GM12892 (cell line): ENCODE measurements at regions not wholly inside any gene's neighbourhood (a gene's known extent, or its start where the extent isn't known, plus 50 kb on each side); places are given as distances from the start of the nearest gene placed in this dataset.

Experiments
- POLR2A ChIP-seq: IDR thresholded peaks from 2 replicates; pipeline ENCODE4 v1.6.1; 2011; ENCODE audit warnings: low read depth, low read length, control low read depth
- POLR2AphosphoS5 ChIP-seq: IDR thresholded peaks from 2 replicates; pipeline ENCODE4 v1.6.1; 2011; ENCODE audit warnings: low read depth, low read length, control low read depth
- TAF1 ChIP-seq: IDR thresholded peaks from 2 replicates; pipeline ENCODE4 v1.6.1; 2011; ENCODE audit warnings: low read depth, mild to moderate bottlenecking, control low read depth, low read length, borderline replicate concordance

DNA sequence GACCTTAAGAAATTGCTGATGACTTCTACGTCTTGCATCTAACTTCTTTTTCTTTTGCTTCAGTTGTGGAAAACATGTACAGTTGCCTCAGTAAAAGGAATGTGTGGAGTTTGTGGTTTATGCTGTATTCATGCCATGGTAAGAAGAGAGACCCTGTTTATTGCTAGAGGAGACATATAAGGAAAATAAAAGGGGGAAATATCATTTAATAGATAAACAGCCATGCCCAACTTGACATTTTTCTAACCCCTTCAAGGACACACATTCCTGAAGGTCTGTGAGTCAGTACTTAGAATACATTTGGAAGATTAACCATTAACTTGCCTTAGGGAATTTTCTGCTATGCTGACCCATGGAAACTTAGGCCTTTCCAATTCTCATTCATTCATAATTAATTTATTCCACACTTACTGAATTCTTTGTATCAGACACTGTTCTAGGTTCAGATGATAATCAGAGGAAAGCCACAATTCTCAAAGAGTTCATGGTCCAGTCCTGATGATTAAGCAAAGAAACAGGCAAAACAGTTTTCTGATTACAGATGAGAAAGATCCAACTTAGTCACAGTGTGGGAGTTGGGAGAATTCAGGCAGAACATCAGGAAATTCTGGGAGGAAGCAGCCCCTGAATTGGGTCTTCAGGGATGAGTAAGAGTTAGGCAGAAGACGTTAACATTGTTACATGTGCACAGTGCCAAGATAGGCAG lies 329.8 kb upstream of the RASGRP1 start:
- no peak for TF ChIP-seq POLR2AphosphoS5
- no peak for TF ChIP-seq POLR2A
- TF ChIP-seq TAF1: no peak
